Right ventricle myocardium superior (tissue), 1 donor: ENCODE measurements at regions not wholly inside any gene's neighbourhood (a gene's known extent, or its start where the extent isn't known, plus 50 kb on each side); places are given as distances from the start of the nearest gene placed in this dataset.
"Not testable (repeated sequence)": the region's sequence is repeated elsewhere in the genome, so short reads cannot be mapped to it uniquely, and the experiment has no call there.

Experiments used
- ATAC-seq: fragments of 200-7000 bp; cut with Tn5 transposase; one replicate; pipeline ENCODE4 v1.9.1; 2020; ENCODE audit warnings: mild to moderate bottlenecking; ENCODE audit not compliant: poor library complexity
- DNase-seq: peaks from one replicate; pipeline ENCODE4 v3.0.0-alpha.2; 2020
- intact Hi-C: fragments of 100-400 bp; cut with DNase I; formaldehyde crosslinking; loops from one replicate; pipeline ENCODE4 v1.11.2; 2022
- donor health status: DM: no; HTN: yes; CAD: no; lungs with severe emphysema.

- ATAC-seq, intact Hi-C loops, DNase-seq: not testable (repeated sequence)
These were observed 463.7 kb upstream of the ZNG1F start for GRCh38 chr9:41652800-41653199.

- intact Hi-C loops, ATAC-seq, DNase-seq: not testable (repeated sequence)
These were observed 463.1 kb upstream of the ZNG1F start for GRCh38 chr9:41652100-41652713.

GRCh38 chr9:41650086-41650485, 461.0 kb upstream of the ZNG1F start:
- ATAC-seq, intact Hi-C loops, DNase-seq: not testable (repeated sequence)

- ATAC-seq, DNase-seq, intact Hi-C loops: not testable (repeated sequence)
These were observed 459.4 kb upstream of the ZNG1F start for GRCh38 chr9:41648564-41648963.

GRCh38 chr9:41646246-41646645, 457.1 kb upstream of the ZNG1F start:
- ATAC-seq, intact Hi-C loops, DNase-seq: not testable (repeated sequence)

GRCh38 chr9:41643571-41644279, 454.6 kb upstream of the ZNG1F start:
- DNase-seq (peak; percentile 88), ATAC-seq (peak; percentile 100)
- intact Hi-C loops, result not testable (repeated sequence)

- ATAC-seq, DNase-seq, intact Hi-C loops: not testable (repeated sequence)
These were observed 444.6 kb upstream of the ZNG1F start for GRCh38 chr9:41633726-41634125.

- ATAC-seq, DNase-seq, intact Hi-C loops: not testable (repeated sequence)
These were observed 434.5 kb upstream of the ZNG1F start for GRCh38 chr9:41623666-41624065.

GRCh38 chr9:41619254-41619653, 430.1 kb upstream of the ZNG1F start:
- DNase-seq, ATAC-seq, intact Hi-C loops: not testable (repeated sequence)

GRCh38 chr9:41606961-41607547, 417.9 kb upstream of the ZNG1F start:
- DNase-seq, ATAC-seq, intact Hi-C loops: not testable (repeated sequence)

GRCh38 chr9:41565572-41565971, 376.5 kb upstream of the ZNG1F start:
- ATAC-seq, intact Hi-C loops, DNase-seq: not testable (repeated sequence)
